NCI-H2107 (cell line): ENCODE measurements at regions not wholly inside any gene's neighbourhood (a gene's known extent, or its start where the extent isn't known, plus 50 kb on each side); places are given as distances from the start of the nearest gene placed in this dataset.
"Not testable (repeated sequence)": the region's sequence is repeated elsewhere in the genome, so short reads cannot be mapped to it uniquely, and the experiment has no call there.

Experiments
- DNase-seq: peaks from one replicate; lab custom pipeline; 2025; lab: John Stamatoyannopoulos, UW

DNA sequence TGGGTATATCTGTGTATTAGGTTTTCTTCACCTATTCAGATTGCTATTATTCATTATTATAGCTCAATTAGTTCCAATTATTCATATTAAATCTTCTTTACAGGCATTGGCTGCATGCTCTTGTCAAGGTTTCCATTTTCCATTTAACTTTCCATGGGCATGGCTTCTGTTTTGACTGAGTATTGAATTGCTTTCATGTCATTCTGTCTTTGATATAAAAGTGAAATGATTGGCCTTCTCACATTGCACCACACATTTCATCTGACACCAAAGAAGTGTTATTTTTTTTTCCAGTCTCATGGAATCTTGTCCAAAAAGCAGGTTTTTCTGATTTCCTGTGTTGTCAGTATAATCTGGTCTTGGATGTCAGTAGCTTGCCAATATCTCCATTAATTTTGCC is 1244.3 kb downstream of the RAPGEF2 start:
- DNase-seq = no peak

DNA sequence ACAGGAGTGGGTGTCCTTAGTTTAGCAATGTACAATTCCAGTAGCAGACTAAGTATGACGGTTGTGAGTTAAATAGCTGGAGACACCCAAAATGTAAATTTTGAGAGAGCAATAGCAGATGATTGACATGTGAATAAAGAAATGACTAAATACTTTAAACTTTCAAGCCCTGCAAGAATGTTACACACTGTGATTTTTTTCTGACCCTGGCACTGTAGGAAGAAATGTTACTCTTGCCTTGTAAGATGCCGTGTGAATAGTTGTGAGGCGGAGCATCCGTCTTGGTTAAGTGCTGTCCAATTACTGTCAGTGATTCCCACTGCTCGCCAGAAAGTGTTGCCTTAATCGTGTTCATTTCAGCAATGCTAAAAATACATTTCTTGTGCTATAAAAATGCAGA is 1248.1 kb downstream of the RAPGEF2 start:
- no peak for DNase-seq

DNA sequence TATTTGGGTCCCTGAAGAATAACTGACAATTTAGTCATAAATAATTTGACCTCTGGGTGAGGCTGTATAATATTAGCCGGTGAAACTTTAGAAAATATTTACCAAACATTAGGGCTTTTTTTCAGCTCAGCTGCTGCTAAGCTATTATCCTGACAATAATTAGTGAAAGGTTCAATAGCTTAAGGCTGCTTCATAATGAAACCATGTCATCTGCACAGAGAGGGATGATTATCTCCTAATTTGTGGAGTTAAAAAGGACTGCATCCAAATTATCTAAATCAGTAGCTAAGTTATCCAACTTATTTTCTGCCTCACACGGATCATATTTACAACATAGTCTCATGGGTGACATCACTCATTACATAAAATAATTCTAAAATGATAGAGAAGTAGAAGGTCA is 1249.8 kb downstream of the RAPGEF2 start:
- DNase-seq = no peak

DNA sequence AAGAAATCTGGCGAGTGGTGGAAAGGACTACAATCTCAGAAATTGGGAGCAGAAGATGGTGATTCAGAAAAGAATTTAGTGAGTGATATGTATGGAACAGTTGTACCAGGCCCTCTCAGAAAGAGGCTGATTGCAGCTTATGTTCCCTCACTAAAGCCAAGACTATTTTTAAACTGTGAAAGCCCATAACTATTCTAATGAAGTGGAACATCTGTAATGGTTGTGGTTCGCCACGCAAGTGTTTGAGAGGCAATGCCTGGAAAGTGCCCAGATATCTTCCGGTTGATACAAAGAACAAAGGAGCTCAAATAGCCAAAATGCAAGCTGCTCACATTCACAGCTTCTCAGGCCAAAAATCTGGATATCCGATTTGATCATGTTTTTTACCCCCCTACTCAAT is 1250.7 kb downstream of the RAPGEF2 start:
- no peak for DNase-seq

DNA sequence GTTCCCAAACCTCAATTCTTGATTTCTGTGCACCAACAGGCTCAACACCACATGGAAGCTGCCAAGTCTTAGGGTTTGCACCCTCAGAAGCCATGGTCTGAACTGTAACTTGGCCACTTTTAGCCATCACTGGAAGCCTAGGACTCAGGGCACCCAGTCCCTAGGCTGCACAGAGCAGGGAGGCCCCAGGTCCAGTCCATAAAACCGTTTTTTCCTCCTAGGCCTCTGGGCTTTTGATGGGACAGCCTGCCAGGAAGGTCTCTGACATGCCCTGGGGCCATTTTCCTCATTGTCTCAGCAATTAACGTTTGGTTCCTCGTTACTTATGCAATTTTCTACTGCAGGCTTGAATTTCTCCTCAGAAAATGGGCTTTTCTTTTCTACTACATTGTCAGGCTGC is 1259.6 kb downstream of the RAPGEF2 start:
- no peak for DNase-seq

DNA sequence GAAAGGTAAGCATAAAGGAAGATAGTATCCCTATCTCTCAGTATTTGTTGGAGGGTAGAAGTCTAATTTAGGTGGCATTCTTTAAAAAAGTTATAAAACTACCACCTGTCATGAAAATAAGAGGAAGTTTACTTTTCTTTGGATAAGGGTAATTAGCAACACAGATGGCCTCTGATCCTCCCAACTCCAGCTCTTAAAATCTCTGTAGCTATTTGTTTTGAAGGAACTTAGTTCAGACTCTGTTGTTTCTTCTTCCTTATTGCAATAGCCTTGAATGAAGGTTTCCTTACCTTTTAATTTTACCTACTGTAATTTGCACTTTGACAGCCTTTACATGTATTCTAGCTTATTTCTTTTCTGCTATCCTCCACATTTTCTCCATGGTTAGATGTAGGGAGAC is 1261.3 kb downstream of the RAPGEF2 start:
- no peak for DNase-seq

DNA sequence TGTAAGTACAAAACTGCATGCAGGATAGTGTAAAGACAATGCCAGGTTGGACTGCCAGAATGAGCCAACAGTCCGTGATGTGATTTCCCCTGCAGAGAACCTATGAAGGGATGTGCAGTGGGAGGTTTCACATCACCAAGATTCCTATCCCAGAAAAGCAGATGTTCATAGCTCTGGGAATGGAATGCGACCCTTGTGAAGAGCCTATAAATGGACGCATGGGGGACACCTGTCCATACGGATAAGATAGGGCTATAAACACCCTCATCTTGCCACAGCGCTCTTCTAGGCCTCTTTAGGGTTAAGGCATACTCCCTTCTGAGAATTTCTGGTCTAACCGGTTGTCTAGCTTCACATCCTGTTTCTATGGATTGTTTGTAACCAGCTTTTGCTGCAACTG is 1261.8 kb downstream of the RAPGEF2 start:
- not testable (repeated sequence) for DNase-seq

DNA sequence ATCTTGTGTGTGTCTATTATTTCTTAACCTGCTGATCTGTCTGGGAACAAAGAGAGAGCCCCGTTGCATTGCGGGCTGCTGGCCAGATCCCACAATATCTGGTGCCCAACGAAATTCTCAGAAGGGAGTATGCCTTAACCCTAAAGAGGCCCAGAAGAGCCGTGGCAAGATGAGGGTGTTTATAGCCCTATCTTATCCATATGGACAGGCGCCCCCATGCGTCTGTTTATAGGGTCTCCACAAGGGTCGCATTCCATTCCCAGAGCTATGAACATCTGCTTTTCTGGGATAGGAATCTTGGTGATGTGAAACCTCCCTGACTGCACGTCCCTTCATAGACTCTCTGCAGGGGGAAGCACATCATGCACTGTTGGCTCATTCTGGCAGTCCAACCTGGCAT is 1262.5 kb downstream of the RAPGEF2 start:
- not testable (repeated sequence) for DNase-seq

DNA sequence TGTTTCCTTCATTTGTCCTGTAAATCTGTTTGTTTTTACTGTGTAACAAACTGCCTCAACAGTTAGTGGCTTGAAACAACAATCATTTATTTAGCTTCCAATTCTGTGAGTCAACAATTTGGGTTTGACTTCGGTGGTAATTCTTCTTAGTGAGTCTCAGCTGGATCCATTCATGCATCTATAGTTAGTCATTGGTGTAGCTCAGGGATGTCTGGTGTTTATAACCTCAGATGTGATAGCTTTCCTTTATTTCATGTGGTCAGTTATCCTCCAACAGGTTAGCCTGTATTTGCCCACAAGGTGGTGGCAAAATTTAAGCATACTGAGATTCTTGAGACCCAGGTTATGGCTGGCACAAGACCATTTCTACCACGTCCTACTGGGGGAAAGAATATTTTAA is 1267.2 kb downstream of the RAPGEF2 start:
- DNase-seq = no peak

DNA sequence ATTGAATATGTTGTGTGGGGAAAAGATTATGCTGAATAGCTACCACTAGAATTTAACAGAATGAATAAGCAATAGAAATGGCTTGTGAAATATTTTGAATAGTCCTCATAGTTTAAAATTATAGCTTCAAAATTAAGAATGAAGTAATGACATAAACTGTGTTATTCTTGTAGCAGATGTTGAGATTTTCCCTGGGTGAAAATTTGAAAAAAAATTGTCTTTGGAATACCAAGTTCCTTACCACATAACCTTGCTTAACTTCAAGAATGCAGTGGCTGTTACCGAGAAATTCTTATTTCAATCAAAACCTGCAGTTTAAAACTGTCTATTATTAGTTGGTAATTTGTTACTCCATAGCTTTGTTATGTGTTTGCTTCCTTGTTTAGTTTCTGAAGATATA is 1268.6 kb downstream of the RAPGEF2 start:
- no peak for DNase-seq

DNA sequence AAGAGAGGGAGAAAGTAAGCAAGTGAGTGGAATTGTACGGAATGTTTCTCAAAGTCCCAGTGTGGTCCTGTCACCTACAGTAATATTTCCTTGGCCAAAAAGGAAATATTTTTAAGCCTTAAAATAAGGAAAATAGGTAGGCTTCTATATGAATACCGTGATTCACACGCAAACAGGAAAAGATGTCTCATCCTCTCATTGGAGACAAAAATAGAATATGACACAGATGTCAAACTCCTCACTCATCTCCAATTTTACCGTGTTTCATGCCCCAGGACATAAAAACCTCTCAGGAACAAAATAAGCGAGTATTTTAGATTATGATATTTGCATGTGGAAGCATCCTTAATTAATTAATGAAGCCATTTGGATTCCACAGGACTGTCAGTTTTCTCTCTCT is 1269.5 kb downstream of the RAPGEF2 start:
- DNase-seq = no peak

DNA sequence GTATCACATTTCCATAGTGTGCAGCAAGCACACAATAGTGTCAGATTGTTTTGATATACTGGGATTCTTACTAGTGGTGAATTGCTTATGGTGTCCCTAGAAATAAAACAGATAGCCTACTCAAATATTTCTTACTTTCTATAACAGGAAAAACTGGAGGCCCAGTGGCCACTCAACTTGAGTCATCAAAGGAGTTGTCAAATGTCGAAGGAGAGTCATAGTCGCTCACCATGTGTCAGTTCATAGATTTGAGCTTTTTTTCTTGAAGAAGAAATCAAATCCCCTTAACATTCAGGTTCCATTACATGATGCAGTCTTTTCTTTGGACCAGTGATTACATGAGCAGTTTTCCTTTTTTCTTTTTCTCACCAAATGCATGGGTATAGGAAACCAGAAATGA is 1271.0 kb downstream of the RAPGEF2 start:
- no peak for DNase-seq

DNA sequence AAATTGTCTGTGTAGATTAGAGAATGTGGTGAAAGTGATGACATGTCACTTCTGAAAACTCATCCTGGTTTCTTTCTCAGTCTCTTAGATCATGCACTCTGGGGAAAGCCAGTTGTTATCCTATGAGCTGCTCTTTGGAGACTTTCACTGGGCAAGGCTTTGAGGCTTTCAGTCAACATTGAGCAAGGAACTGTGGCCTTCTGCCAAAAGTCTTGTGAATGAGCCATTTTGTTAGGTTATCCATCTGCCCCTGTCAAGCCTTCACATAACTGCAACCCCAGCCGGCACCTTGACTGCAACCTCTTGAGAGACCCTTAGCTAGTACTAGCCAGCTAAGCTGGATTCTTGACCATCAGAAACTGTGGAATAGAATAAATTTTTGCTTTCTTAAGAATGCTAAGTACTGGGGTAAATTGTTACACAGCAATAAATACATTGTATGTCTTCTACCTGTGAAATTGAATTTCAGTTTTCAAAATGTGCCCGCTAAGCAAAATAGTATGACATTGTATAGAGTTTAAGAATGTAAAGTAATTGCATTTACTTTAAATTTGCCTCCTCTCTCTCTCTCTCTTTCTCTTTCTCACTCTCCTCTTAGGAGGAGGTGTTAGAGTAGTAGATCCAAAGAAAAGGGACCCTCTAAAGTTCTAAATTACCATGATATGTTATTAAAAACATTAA is 1273.0 kb downstream of the RAPGEF2 start:
- no peak for DNase-seq

DNA sequence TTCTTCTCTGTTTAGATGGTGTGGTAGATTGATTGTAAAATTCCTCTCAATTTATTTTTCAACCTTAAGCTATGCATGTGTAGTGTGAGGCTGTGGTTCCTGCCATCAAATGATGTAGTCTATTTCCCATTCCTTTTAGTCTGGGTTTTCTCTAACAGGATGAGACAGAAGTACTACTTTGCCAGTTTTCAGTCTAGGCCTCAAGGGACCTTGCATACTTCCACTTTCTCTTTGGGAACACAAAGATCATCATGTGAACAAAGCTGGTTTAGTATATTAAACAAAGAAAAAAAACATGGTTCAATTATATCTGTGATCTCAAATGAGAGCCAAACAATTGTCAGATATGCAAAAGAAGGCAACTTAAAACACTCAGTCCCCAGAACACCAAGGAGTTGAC is 1284.0 kb downstream of the RAPGEF2 start:
- no peak for DNase-seq

DNA sequence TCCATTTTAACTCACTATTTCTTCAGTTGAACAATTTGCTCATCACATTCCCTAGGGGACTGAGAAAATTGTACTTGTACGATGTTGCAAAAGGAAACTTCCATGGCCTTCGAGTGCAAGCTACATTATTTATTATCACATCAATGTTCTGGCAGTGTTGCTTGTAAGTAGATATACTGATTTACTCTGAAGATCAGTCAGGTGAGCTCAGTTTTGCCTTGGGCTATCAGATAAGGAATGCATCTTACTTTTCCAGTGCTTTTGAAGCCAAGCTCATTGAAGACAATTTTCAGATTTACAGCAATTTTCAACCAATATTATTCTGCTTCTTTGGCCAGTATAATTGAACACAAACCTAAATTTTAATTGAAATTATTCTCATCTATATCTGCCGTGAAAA is 1296.9 kb downstream of the RAPGEF2 start:
- DNase-seq = no peak

DNA sequence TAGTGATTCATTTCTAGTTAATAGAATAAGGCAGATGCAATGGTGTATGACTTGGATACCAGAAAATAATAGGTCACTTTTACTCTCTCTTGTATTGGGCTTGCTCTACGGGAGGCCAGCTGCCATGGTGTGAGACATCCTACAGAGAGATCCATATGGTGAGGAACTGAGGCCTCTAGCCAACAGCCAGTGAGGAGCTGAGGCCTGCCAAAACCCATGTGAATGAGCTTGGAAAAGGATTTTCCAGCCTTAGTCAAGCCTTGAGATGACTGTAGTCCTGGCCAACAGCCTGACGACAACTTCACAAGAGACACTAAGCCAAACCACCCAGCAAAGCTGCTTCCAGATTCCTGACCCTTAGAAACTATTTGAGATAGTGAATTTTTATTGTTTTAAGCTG is 1300.2 kb downstream of the RAPGEF2 start:
- no peak for DNase-seq

DNA sequence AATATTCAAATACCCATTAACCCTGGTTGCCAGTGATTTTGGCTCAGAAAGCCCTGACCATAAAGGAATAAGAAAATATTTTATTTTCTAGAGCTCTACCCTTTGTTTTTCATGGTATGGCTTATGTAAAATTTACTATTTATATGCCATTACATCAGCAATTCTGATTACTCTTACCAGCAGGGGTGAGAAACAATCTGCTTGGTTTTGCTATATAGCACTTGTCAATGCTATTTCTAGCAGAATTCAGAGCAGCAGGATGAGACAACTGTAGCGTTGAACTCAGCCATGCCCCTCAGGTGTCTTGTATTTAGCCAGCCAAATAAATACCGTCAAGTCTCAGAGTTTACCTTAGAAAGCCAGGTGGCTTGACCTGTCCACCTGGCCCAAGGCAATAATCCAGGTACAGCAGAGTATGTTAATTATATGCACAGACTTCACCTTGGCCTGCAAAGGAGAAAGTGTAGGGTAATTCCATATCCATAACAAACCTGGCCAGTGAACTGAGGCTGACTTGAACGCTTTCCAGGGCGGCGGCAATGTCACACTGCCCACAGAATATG is 1303.5 kb downstream of the RAPGEF2 start:
- DNase-seq = no peak

DNA sequence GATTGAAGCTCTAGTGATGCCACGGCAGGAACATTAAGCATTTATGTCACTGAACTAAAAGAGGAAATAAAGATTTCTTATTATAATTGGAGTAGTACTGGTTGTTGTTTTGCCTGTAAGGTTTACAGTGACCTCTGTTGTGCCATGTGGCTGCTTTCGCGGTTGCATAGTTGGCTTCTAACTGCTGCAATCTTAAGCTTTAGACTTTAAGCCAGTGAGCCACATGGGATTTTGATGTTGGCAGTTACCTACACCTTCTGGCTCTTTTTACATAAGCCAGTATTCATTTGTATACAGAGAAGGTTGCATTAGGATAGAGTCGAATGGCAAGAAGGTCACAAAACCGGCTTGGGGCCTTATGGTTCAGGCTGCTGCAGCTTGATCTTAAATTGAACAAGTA is 1311.6 kb downstream of the RAPGEF2 start:
- DNase-seq = no peak

DNA sequence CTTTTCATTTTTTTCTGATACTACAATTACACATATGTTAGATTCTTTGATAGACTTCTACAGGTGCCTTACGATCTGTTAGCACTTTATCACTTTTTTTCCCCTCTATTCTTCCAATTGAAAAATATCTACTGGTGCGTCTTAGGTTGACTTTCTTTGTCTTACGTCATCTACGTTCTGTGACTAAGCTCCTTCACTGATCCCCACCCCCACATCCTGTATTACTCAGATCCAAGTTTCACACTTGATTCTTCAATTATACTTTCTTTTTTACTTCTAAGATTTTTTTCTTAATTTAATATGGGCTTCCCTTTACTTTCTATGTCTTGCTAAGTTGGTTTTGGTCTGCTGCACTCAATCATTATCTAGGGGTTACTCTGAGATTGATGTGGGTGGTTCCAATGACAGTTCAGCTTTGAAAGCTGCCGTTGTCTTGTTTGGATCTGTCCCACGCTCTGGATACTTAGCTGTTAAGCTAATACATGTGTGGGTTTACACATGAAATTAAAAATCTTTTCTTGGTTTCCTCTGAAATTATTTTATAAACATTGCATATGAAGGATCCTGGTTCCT is 1321.1 kb downstream of the RAPGEF2 start:
- no peak for DNase-seq

DNA sequence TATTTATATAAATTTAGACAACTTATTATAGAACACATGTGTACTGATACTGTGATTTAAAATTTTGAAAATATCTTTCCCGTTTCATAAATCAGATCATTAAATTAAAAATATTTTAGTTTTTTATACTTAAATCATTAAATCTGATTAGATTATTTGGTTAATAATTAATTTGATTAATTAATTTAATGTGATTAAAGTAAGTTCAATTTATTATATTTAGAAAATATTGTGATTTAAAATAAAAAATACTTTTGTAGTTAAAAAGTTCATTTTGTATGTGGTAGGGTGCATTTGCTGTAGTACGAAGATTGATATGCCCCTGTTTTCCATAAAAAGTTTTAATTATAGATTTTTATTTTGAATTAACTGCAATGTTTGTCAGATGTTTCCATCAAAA is 1323.4 kb downstream of the RAPGEF2 start:
- no peak for DNase-seq

DNA sequence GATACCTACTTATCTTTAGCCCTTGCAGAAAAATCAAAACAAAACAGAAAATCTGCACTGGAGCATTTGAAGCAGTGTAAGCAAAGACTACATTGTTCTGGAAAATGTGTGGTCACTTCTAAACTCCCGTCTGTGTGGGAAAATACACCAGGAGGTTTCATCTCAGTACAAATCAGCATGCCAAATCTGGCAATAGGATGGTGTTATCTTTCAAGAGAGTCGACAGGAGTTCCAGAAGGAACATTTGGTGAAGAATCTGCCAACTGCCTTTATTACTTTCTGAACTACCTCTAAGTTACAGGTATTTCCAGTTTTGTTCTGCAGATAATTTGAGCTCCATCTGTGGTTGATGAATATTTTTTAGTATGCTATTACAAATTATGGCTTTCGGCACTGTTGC is 1348.0 kb downstream of the RAPGEF2 start:
- no peak for DNase-seq

DNA sequence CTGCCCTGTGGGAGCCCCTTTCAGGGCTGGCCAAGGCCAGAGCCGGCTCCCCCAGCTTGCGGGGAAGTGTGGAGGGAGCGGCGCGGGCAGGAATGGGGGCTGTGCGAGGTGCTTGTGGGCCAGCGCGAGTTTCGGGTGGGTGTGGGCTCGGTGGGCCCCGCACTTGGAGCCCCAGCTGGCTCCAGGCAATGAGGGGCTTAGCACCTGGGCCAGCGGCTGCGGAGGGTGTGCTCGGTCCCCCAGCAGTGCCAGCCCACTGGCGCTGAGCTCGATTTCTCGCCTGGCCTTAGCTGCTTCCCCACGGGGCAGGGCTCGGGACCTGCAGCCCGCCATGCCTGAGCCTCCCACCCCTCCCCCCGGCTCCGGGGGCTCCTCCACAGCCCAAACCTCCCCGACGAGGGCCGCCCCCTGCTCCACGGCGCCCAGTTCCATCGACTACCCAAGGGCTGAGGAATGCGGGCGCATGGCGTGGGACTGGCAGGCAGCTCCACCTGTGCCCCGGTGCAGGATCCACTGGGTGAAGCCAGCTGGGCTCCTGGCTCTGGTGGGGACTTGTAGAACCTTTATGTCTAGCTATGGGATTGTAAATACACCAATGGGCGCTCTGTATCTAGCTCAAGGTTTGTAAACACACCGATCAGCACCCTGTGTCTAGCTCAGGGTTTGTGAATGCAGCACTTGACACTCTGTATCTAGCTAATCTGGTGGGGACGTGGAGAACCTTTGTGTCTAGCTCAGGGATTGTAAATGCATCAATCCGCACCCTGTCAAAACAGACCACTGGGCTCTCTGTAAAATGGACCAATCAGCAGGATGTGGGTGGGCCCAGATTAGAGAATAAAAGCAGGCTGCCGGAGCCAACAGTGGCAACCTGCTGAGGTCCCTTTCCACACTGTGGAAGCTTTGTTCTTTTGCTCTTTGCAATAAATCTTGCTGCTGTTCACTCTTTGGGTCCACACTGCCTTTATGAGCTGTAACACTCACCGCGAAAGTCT is 1379.1 kb downstream of the RAPGEF2 start:
- DNase-seq = not testable (repeated sequence)
